ENCODE measurements at regions not wholly inside any gene's neighbourhood (a gene's known extent, or its start where the extent isn't known, plus 50 kb on each side); places are given as distances from the start of the nearest gene placed in this dataset.

GRCh38 chr3:146672941-146673340 is 67.8 kb upstream of the PLSCR5 start:
- no peak for TF ChIP-seq EZH2 (IDR thresholded peaks at IDR 0.05; ENCODE audit: insufficient read depth, poor library complexity, severe bottlenecking)
- no peak for TF ChIP-seq EZH2phosphoT487 (IDR thresholded peaks at IDR 0.05; ENCODE audit: insufficient read depth, low read depth)
